ENCODE measurements at regions not wholly inside any gene's neighbourhood (a gene's known extent, or its start where the extent isn't known, plus 50 kb on each side); places are given as distances from the start of the nearest gene placed in this dataset.

DNA sequence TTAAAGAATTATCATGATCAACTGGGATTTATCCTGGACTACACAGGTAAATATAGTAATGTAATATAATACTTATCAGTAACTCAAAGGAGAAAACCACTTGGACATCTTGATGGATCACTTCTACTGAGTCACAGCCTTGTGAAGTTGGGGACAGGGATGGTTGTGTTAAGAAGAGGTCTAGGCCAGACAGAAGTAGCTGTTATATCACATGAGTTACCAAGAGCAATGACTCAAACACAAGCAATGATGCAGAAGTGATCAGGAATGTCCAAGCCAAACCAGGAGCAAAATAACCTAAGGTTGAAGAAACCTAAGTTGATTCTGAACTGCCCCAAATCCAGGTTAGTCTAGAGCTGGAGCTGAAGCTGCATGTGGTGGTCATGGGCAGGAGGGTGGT, 424.5 kb upstream of the DAB1 start:
- DNase-seq, result no peak

DNA sequence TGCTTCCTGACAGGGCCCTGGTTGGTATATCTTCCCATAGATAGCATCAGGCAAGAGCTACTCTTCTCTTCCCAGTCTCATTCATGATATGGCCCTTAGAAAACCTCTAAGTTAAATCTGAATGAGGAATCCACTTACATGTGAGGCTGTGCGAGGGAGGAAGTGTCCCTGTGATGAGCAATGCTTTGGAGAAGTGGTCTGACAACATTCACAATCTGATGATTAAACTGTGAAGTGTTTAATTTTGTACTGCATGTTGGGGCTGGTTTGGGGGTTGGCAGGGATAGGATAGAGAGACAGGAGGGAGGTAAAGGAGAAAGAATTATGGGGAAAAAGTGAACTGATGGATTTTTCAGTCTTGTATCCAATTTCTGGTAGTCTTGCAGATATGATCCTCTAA, 421.2 kb upstream of the DAB1 start:
- peak; percentile 12 for DNase-seq

DNA sequence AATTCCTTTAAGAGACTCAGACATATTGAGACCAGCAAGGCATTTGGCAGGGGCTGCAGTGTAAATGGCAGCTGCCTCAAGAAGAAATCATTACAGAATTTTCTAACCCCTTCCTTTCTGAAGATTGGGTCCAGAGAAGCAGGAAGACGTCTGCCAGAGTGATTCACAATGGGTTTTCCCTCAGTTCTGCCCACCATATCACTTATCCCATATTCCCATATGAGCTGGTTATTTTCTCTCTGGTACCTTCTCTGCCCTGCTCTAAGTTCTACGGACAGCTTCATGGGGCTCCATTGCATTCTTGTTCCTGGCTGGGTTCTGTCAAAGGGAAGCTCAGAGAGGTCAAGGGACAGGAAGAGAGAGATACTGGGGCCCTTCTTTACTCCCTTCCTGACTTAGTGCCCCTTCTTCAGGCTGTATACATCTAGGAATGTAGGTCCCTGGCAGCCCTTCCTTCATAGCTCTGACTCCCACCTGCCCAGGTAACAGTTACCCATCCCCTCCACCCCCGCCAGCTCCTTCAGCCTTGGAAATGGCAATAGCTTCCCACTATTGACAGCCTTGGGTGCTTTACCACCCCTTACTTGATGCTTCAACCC, 420.6 kb upstream of the DAB1 start:
- DNase-seq, result no peak

DNA sequence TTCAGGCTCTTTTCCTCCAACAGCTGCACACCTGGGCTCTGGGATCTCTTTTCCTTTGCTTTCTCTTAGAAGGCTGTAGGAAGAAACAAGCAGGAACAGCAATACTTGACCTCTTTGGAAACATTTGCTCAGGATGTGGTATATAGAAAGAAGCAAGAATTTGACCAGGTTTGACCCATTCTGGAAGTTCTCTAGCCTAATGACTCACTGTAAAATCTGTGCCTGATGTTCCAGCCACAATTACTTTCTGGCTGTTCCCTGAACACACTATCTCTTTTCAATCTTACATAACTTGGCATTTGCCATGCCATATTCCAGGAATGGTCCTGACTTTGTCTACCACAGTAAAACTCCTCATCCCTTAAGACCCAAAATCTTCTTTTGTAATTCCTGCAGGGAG, 419.9 kb upstream of the DAB1 start:
- DNase-seq, result no peak

GRCh38 chr1:57839526-57839925, 415.7 kb upstream of the DAB1 start:
- no peak for DNase-seq

DNA sequence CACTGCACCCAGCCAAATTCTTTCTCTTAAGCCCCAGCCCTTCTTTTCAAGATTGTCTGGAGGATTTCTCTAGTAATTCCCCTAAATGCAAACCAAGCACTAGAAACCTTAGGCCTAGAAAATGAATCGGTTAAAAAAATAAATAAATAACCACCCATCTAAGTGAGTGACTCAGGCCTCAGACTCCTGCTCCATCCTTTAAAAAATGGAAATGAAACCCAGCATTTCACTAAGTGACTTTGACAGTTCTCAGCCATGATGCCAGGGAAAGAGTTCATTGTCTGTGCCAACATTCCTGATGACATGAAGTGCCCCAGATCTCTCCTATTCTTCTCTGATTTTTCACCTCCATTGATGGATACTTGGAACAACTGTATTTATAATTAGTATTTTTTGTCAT, 415.2 kb upstream of the DAB1 start:
- DNase-seq, result no peak

DNA sequence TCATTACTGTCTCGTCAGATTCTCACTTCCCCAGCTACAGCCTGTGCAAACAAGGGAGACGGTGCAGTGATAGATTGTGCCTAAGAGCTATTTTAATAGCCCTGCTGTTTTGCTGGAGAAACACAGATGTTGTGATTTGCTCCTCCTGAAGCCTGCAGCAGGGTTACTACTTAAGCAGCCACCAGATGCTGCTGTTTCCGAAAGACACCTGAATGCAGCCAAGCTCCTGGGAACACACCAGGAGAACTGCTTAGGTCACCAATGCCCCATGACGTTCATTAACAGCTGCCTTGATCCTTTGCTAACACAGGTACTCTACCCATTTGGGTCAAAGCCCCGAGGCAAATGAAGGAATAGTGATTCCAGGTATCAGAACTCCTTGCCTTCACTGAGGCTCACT, 411.8 kb upstream of the DAB1 start:
- no peak for DNase-seq

DNA sequence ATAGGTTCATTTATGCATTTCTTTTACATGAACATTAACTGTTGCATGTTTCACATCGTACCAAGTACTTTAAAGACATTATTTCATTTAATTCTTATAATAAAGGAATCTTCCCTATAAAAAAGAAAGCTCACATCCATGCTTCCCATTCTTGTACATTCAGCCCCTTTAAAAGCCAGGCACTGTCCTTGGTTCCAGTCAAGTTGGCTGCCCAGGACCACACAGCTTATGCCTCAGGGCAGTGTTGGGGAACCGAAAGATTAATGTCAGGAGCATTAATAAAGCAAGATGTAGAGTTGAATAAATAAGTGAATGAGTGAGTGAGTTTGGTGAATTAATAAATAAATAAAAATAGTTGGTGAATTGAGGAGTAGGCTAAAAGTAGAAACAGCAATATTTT, 409.4 kb upstream of the DAB1 start:
- DNase-seq, result no peak

GRCh38 chr1:57832612-57833011, 408.8 kb upstream of the DAB1 start:
- DNase-seq, result no peak

GRCh38 chr1:57831624-57832023, 407.8 kb upstream of the DAB1 start:
- peak; percentile 8 for DNase-seq

DNA sequence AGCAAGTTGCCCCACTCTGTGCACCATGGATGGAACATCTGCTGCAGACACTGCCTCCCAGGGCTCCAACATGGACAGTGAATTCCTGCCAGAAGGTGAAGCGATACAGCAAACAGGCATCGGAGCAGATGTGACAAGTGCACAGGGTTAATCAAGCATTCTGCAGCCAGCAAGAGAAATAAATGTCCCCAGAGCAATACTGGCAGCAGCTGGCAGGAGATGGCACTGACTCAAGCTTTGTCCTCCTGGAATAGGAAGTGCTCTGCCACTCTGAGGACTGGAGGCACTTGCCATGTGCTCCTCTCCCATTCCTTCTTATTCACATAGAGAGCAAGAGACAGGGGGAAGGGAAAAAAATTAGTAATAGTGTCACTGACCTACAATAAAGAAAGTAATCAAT, 402.7 kb upstream of the DAB1 start:
- no peak for DNase-seq

DNA sequence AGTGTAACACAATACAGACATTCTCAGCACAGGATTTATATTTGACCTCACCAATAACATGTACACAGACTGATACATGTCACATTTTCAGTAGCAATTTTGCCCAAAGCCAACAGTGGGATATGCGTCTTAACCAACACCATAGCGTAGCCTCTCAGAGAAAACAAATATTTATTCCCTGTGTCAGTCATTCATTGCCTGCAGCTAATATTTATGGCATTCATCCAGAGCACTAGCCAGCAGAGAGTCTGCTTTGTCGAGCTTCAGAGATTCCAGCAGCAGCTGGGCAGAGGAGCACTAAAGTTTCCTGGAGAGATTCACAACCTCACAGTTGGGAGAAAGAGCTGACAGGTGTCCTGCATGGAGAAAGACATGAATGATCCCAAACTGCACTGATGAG, 400.7 kb upstream of the DAB1 start:
- DNase-seq, result no peak

DNA sequence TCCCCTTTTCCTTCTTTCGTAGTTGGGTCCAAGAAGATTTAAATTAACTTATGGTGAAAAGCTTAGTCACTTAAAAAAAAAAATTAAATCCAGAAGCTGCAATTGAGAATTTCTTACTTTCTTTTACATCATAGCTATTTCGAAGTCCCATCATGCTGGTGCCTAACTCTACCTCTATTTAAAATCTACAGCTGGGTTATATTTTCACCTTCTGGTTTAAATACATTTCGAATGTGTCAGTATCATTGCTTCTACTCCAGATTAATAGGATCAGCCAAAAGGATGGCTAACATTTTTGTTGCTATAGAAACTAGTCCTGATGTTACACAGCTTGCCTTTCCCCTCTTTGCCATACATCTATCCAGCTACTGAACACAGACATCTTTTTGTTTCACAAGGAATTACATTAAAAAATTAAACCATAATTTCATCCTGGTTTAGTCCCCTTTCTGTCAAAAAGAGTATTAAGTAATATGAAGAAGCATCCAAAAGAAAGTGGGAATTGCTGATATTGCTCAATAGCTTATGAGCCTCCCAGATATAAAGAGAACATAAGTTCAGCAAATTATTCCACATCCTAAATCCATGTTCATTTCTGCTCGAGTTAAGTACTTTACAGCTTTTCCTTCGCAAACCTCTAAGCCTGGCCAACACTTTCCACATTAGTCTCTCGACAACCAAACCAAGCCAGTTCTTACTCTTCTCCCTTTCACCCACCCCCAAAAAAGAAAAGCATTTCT, 396.7 kb upstream of the DAB1 start:
- no peak for DNase-seq

GRCh38 chr1:57819893-57820292, 396.0 kb upstream of the DAB1 start:
- no peak for DNase-seq

GRCh38 chr1:57803586-57803985, 379.7 kb upstream of the DAB1 start:
- DNase-seq, result no peak

- no peak for DNase-seq
Measured at GRCh38 chr1:57800376-57800775, 376.5 kb upstream of the DAB1 start.

DNA sequence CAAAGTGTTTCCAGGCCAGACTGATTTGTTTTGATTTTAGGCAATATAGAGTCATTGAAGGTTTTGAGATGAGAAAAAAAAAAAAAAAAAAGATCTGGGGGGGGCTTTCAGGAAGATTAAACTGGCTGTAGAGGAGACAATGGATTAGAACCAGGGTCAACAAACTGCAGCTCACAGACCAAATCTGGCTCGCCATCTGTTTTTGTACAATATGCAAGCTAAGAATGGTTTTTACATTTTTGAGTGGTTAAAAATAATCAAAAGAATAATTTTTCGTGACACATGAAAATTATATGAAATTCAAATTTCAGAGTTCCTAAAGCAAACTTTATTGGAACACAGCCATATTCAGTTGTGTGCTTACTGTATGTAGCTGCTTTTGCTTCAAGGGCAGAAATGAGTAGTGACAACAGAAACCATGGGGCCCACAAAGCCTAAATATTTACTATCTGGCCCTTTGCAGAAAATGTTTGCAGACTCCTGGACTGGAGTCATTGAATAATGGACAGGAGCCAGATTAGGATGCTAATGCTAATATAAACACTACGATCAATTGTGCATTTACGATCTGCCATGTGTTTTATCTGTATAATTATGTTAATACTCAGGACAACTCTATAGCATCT, 375.7 kb upstream of the DAB1 start:
- no peak for DNase-seq

DNA sequence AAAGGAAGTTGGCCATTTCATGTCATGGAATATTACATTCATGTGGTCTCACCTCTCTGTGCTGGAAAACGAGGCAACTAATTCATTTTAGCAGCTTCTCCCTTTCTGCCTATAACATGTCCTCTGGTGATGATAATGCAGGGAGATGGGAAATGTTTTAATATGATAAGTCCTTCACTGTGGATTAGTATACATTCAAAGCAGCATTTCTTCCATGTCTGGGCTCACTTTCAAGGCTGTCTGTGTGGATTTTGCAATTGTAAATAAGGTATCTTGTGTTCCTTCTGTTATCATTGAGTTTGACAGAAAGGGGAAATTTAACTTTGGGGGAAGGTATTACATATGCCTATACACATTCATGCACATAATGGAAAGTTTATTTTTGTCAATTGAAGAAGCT, 374.7 kb upstream of the DAB1 start:
- DNase-seq, result no peak

GRCh38 chr1:57797084-57797483, 373.2 kb upstream of the DAB1 start:
- no peak for DNase-seq

GRCh38 chr1:57796616-57797015, 372.8 kb upstream of the DAB1 start:
- DNase-seq, result peak; percentile 3

DNA sequence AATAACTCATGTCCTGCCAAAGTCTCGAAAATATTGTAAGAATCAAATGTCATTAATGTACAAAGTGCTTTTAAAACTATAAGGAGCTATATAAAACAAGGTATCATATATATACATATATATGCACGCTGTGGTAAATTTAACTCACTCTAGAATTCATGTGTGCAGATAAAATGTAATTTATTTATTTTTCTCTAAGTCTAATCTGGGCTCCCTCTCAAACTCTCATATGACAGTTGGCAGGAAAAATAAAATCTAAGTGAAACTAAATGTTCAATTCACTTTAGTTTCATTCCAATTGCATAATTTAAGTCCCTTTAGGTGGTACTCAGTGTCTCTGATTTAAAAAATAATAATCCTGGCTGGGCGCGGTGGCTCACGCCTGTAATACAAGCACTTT, 372.0 kb upstream of the DAB1 start:
- no peak for DNase-seq

- no peak for DNase-seq
Measured at GRCh38 chr1:57794078-57794477, 370.2 kb upstream of the DAB1 start.

- DNase-seq, result no peak
Measured at GRCh38 chr1:57791497-57791896, 367.6 kb upstream of the DAB1 start.

- no peak for DNase-seq
Measured at GRCh38 chr1:57789936-57790335, 366.1 kb upstream of the DAB1 start.

- DNase-seq, result no peak
Measured at GRCh38 chr1:57788313-57788712, 364.5 kb upstream of the DAB1 start.
